ENCODE measurements at regions not wholly inside any gene's neighbourhood (a gene's known extent, or its start where the extent isn't known, plus 50 kb on each side); places are given as distances from the start of the nearest gene placed in this dataset.

DNA sequence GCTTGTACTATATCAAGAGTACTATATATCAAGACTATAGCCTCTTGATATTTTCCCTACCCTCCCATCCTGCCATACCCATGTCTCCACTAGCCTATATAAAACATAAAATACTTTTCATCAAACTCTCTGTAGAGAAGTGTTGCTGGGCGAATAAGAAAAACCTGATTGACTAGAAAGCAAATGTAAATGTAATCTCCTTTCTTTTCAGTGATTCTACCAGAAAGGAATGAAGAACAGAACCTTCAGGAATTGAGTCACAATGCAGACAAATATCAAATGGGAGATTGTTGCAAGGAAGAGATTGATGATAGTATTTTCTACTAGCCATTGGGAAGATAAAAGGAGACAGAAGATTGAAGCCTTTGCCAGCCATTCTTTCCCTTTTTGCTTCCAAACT lies 89.2 kb downstream of the KCNRG start:
- TF ChIP-seq, protein P1, sequence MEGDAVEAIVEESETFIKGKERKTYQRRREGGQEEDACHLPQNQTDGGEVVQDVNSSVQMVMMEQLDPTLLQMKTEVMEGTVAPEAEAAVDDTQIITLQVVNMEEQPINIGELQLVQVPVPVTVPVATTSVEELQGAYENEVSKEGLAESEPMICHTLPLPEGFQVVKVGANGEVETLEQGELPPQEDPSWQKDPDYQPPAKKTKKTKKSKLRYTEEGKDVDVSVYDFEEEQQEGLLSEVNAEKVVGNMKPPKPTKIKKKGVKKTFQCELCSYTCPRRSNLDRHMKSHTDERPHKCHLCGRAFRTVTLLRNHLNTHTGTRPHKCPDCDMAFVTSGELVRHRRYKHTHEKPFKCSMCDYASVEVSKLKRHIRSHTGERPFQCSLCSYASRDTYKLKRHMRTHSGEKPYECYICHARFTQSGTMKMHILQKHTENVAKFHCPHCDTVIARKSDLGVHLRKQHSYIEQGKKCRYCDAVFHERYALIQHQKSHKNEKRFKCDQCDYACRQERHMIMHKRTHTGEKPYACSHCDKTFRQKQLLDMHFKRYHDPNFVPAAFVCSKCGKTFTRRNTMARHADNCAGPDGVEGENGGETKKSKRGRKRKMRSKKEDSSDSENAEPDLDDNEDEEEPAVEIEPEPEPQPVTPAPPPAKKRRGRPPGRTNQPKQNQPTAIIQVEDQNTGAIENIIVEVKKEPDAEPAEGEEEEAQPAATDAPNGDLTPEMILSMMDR (IDR thresholded peaks at IDR 0.05), result no peak
- no peak for TF ChIP-seq POLR2A (IDR thresholded peaks at IDR 0.05)
